SJSA1 (cell line): ENCODE measurements at regions not wholly inside any gene's neighbourhood (a gene's known extent, or its start where the extent isn't known, plus 50 kb on each side); places are given as distances from the start of the nearest gene placed in this dataset.
"Not testable (repeated sequence)": the region's sequence is repeated elsewhere in the genome, so short reads cannot be mapped to it uniquely, and the experiment has no call there.

ENCODE experiments used
- DNase-seq, 2 experiments: peaks; one replicate each; pipeline ENCODE4 v3.0.0-alpha.2; 2015 to 2020; ENCODE audit warnings: low spot score in 2 of 2, low read depth in 1 of 2
- H3K27ac ChIP-seq: fragments of 250-450 bp; sonication (Bioruptor Pico); 2 replicates; pipeline ENCODE4 v1.5.1; 2020; ENCODE audit warnings: mild to moderate bottlenecking, moderate library complexity
- H3K27me3 ChIP-seq: fragments of 250-450 bp; sonication (Bioruptor Pico); replicated peaks from 2 replicates; pipeline ENCODE4 v1.5.1; 2020; ENCODE audit warnings: mild to moderate bottlenecking, moderate library complexity
- H3K36me3 ChIP-seq: fragments of 250-450 bp; sonication (Bioruptor Pico); 2 replicates; pipeline ENCODE4 v1.5.1; 2020; ENCODE audit warnings: mild to moderate bottlenecking
- H3K4me1 ChIP-seq: fragments of 250-450 bp; sonication (Bioruptor Pico); replicated peaks from 2 replicates; pipeline ENCODE4 v1.6.1; 2021; ENCODE audit warnings: mild to moderate bottlenecking
- H3K4me3 ChIP-seq: fragments of 250-450 bp; sonication (Bioruptor Pico); 2 replicates; pipeline ENCODE4 v1.5.1; 2020; ENCODE audit warnings: mild to moderate bottlenecking
- H3K9me3 ChIP-seq: fragments of 250-450 bp; sonication (Bioruptor Pico); replicated peaks from 2 replicates; pipeline ENCODE4 v1.5.1; 2020; ENCODE audit warnings: mild to moderate bottlenecking

GRCh38 chr12:115870021-115870420 is 407.5 kb downstream of the MED13L start:
- no peak overlapping the region for H3K27ac ChIP-seq
- DNase-seq, result no peak
- H3K4me3 ChIP-seq, result no peak overlapping the region
- H3K9me3 ChIP-seq, result no peaks in the 10 kb centered on the region
- 0 out of 2 replicates have a peak, but pooled peaks cover 4% of the 10 kb centered on the region for H3K27me3 ChIP-seq
- H3K4me1 ChIP-seq, result no peaks in the 10 kb centered on the region
- no peaks in the 10 kb centered on the region for H3K36me3 ChIP-seq

- H3K27ac ChIP-seq, result no peak overlapping the region
- H3K36me3 ChIP-seq, result no peaks in the 10 kb centered on the region
- H3K27me3 ChIP-seq, result 0 out of 2 replicates have a peak, but pooled peaks cover 4% of the 10 kb centered on the region
- H3K9me3 ChIP-seq, result no peaks in the 10 kb centered on the region
- H3K4me3 ChIP-seq, result no peak overlapping the region
- DNase-seq, result no peak
- no peaks in the 10 kb centered on the region for H3K4me1 ChIP-seq
These were observed 407.9 kb downstream of the MED13L start for GRCh38 chr12:115869604-115870003.

GRCh38 chr12:115868624-115869023 is 408.9 kb downstream of the MED13L start:
- Histone ChIP-seq H3K27me3 (0 out of 2 replicates have a peak, but pooled peaks cover 3% of the 10 kb centered on the region), H3K9me3 (no peaks in the 10 kb centered on the region)

GRCh38 chr12:115867854-115868253 is 409.6 kb downstream of the MED13L start:
- no peak overlapping the region for H3K27ac ChIP-seq
- 0 out of 2 replicates have a peak, but pooled peaks cover 3% of the 10 kb centered on the region for H3K27me3 ChIP-seq
- H3K4me3 ChIP-seq, result no peak overlapping the region
- no peaks in the 10 kb centered on the region for H3K4me1 ChIP-seq
- H3K9me3 ChIP-seq, result no peaks in the 10 kb centered on the region
- no peaks in the 10 kb centered on the region for H3K36me3 ChIP-seq
- DNase-seq, result no peak

More at GRCh38 chr12:115868624-115869023, 408.9 kb downstream of the MED13L start:
- Histone ChIP-seq H3K36me3 (no peaks in the 10 kb centered on the region), H3K27ac (no peak overlapping the region), H3K4me1 (no peaks in the 10 kb centered on the region), H3K4me3 (no peak overlapping the region)
- no peak for DNase-seq

GRCh38 chr12:115866909-115867525 is 410.5 kb downstream of the MED13L start:
- H3K27ac ChIP-seq, result no peak overlapping the region
- H3K4me3 ChIP-seq, result no peak overlapping the region
- no peaks in the 10 kb centered on the region for H3K9me3 ChIP-seq
- H3K4me1 ChIP-seq, result no peaks in the 10 kb centered on the region
- DNase-seq, result no peak
- no peaks in the 10 kb centered on the region for H3K36me3 ChIP-seq
- 0 out of 2 replicates have a peak, but pooled peaks cover 3% of the 10 kb centered on the region for H3K27me3 ChIP-seq

GRCh38 chr12:115866281-115866680 is 411.2 kb downstream of the MED13L start:
- H3K4me1 ChIP-seq, H3K36me3 ChIP-seq, DNase-seq, H3K4me3 ChIP-seq, H3K27ac ChIP-seq, H3K9me3 ChIP-seq, H3K27me3 ChIP-seq: not testable (repeated sequence)

GRCh38 chr12:115864396-115864795 is 413.1 kb downstream of the MED13L start:
- H3K27me3 ChIP-seq, result 0 out of 2 replicates have a peak, but pooled peaks cover 3% of the 10 kb centered on the region
- H3K9me3 ChIP-seq, result no peaks in the 10 kb centered on the region
- H3K4me1 ChIP-seq, result no peaks in the 10 kb centered on the region
- no peak overlapping the region for H3K4me3 ChIP-seq
- H3K36me3 ChIP-seq, result no peaks in the 10 kb centered on the region
- no peak overlapping the region for H3K27ac ChIP-seq
- no peak for DNase-seq

GRCh38 chr12:115860619-115861018 is 416.9 kb downstream of the MED13L start:
- H3K36me3 ChIP-seq, result no peaks in the 10 kb centered on the region
- H3K27me3 ChIP-seq, result 0 out of 2 replicates have a peak, but pooled peaks cover 3% of the 10 kb centered on the region
- no peak overlapping the region for H3K27ac ChIP-seq
- H3K4me3 ChIP-seq, result no peak overlapping the region
- H3K9me3 ChIP-seq, result no peaks in the 10 kb centered on the region
- no peak for DNase-seq
- H3K4me1 ChIP-seq, result no peaks in the 10 kb centered on the region

- DNase-seq, result no peak
- Histone ChIP-seq H3K36me3 (no peaks in the 10 kb centered on the region), H3K4me1 (no peaks in the 10 kb centered on the region), H3K9me3 (no peaks in the 10 kb centered on the region), H3K27ac (no peak overlapping the region), H3K4me3 (no peak overlapping the region), H3K27me3 (0 out of 2 replicates have a peak, but pooled peaks cover 3% of the 10 kb centered on the region)
These were observed 418.3 kb downstream of the MED13L start for GRCh38 chr12:115859231-115859630.

- Histone ChIP-seq H3K4me3 (no peak overlapping the region), H3K9me3 (no peaks in the 10 kb centered on the region), H3K27me3 (no peaks in the 10 kb centered on the region), H3K36me3 (no peaks in the 10 kb centered on the region), H3K4me1 (no peaks in the 10 kb centered on the region), H3K27ac (no peak overlapping the region)
- DNase-seq, result no peak
These were observed 419.6 kb downstream of the MED13L start for GRCh38 chr12:115857923-115858322.

GRCh38 chr12:115857160-115857920 is 420.2 kb downstream of the MED13L start:
- no peak for DNase-seq
- Histone ChIP-seq H3K36me3 (no peaks in the 10 kb centered on the region), H3K9me3 (no peaks in the 10 kb centered on the region), H3K4me3 (no peak overlapping the region), H3K4me1 (no peaks in the 10 kb centered on the region), H3K27ac (no peak overlapping the region), H3K27me3 (no peaks in the 10 kb centered on the region)

GRCh38 chr12:115852054-115852453 is 425.4 kb downstream of the MED13L start:
- H3K27ac ChIP-seq, result no peak overlapping the region
- no peak for DNase-seq
- no peaks in the 10 kb centered on the region; the same call in 1 of the 2 replicates for H3K27me3 ChIP-seq
- no peak overlapping the region for H3K4me3 ChIP-seq
- H3K9me3 ChIP-seq, result 0 out of 2 replicates have a peak, but pooled peaks cover 3% of the 10 kb centered on the region
- no peaks in the 10 kb centered on the region for H3K36me3 ChIP-seq
- H3K4me1 ChIP-seq, result no peaks in the 10 kb centered on the region

- Histone ChIP-seq H3K27ac (no peak overlapping the region), H3K9me3 (0 out of 2 replicates have a peak, but pooled peaks cover 3% of the 10 kb centered on the region), H3K4me1 (no peaks in the 10 kb centered on the region), H3K4me3 (no peak overlapping the region), H3K36me3 (no peaks in the 10 kb centered on the region), H3K27me3 (no peaks in the 10 kb centered on the region; the same call in 1 of the 2 replicates)
- no peak for DNase-seq
These were observed 426.5 kb downstream of the MED13L start for GRCh38 chr12:115850957-115851356.

GRCh38 chr12:115849262-115849943 is 428.1 kb downstream of the MED13L start:
- no peaks in the 10 kb centered on the region; the same call in 1 of the 2 replicates for H3K27me3 ChIP-seq
- H3K4me3 ChIP-seq, result no peak overlapping the region
- 0 out of 2 replicates have a peak, but pooled peaks cover 3% of the 10 kb centered on the region for H3K9me3 ChIP-seq
- H3K4me1 ChIP-seq, result no peaks in the 10 kb centered on the region
- H3K36me3 ChIP-seq, result no peaks in the 10 kb centered on the region
- H3K27ac ChIP-seq, result no peak overlapping the region
- DNase-seq, result no peak
